OCI-LY7 (cell line): ENCODE measurements at regions not wholly inside any gene's neighbourhood (a gene's known extent, or its start where the extent isn't known, plus 50 kb on each side); places are given as distances from the start of the nearest gene placed in this dataset.

Experiments
- BruUV-seq: library from RNA; stranded (reverse); fragments of 400-500 nt; replicated peaks from 2 replicates; lab custom pipeline; 2021; lab: Mats Ljungman, UMichigan
- CTCF ChIA-PET: fragments of 300-600 bp; sonication (Branson Sonifier 250); formaldehyde crosslinking; loops from one replicate; lab custom pipeline; 2022; ENCODE audit warnings: antibody characterized with exemption; ENCODE audit not compliant: unreplicated experiment; lab: Charles Lee
- POLR2A ChIA-PET: fragments of 300-600 bp; sonication (Branson Sonifier 250); formaldehyde crosslinking; loops from one replicate; lab custom pipeline; 2022; ENCODE audit warnings: antibody characterized with exemption; lab: Charles Lee
- DNase-seq: peaks from one replicate; pipeline ENCODE4 v3.0.0-alpha.2; 2015; ENCODE audit warnings: low spot score
- H2AFZ ChIP-seq: fragments of 200-600 bp; sonication (generic), shearing (Covaris generic); 2 replicates; pipeline ENCODE4 v1.6.1; 2014; ENCODE audit warnings: mild to moderate bottlenecking, antibody characterized with exemption, low read length, moderate library complexity
- H3K27ac ChIP-seq: fragments of 200-600 bp; sonication (generic); 2 replicates; pipeline ENCODE4 v1.5.1; 2014; ENCODE audit warnings: mixed run types, low read depth, mild to moderate bottlenecking, moderate library complexity, low read length, inconsistent platforms; ENCODE audit not compliant: poor library complexity, severe bottlenecking
- H3K36me3 ChIP-seq: fragments of 200-600 bp; sonication (generic); 2 replicates; pipeline ENCODE4 v1.6.1; 2014; ENCODE audit warnings: mild to moderate bottlenecking, antibody characterized with exemption, low read length, moderate library complexity, mixed read lengths; ENCODE audit not compliant: insufficient read depth
- H3K4me1 ChIP-seq: fragments of 200-600 bp; sonication (generic); 2 replicates; pipeline ENCODE4 v1.5.1; 2014; ENCODE audit warnings: mild to moderate bottlenecking, low read length; ENCODE audit not compliant: insufficient read depth, poor library complexity, severe bottlenecking
- H3K4me2 ChIP-seq: fragments of 200-600 bp; sonication (generic); 2 replicates; pipeline ENCODE4 v1.6.1; 2014; ENCODE audit warnings: mild to moderate bottlenecking, low read length
- H3K4me3 ChIP-seq: fragments of 200-600 bp; sonication (generic); 2 replicates; pipeline ENCODE4 v1.5.1; 2014; ENCODE audit warnings: mild to moderate bottlenecking, low read depth, low read length; ENCODE audit not compliant: poor library complexity, severe bottlenecking
- H3K79me2 ChIP-seq: fragments of 200-600 bp; sonication (generic); 2 replicates; pipeline ENCODE4 v1.6.1; 2016; ENCODE audit warnings: low read depth, mild to moderate bottlenecking, low read length, moderate library complexity, mixed read lengths; ENCODE audit not compliant: insufficient read depth
- H3K9me2 ChIP-seq: fragments of 200-600 bp; sonication (generic); 2 replicates; pipeline ENCODE4 v1.6.1; 2016; ENCODE audit warnings: mild to moderate bottlenecking, low read length, mixed read lengths; ENCODE audit not compliant: insufficient read depth
- H3K9me3 ChIP-seq: fragments of 200-600 bp; sonication (generic); 2 replicates; pipeline ENCODE4 v1.6.1; 2014; ENCODE audit warnings: mild to moderate bottlenecking, mixed run types, low read length, mixed read lengths
- H4K20me1 ChIP-seq: fragments of 200-600 bp; sonication (generic); 2 replicates; pipeline ENCODE4 v1.6.1; 2014; ENCODE audit warnings: mild to moderate bottlenecking, antibody characterized with exemption, low read length, moderate library complexity, mixed read lengths; ENCODE audit not compliant: insufficient read depth
- CTCF ChIP-seq: fragments of 200-600 bp; sonication (generic); conservative IDR thresholded peaks from 2 replicates; pipeline ENCODE4 v1.5.1; 2014; ENCODE audit warnings: mild to moderate bottlenecking, antibody characterized with exemption, low read length, moderate library complexity, mixed read lengths
- EZH2phosphoT487 ChIP-seq: fragments of 200-600 bp; sonication (generic); IDR thresholded peaks from 2 replicates; pipeline ENCODE4 v1.6.1; 2018; ENCODE audit warnings: low read depth, borderline replicate concordance, mild to moderate bottlenecking, mixed run types, antibody characterized with exemption, low read length, moderate library complexity, mixed read lengths
- intact Hi-C: fragments of 100-400 bp; cut with micrococcal nuclease; formaldehyde crosslinking; loops from one replicate; pipeline ENCODE4 v1.10.0; 2022; ENCODE audit not compliant: unreplicated experiment

- Histone ChIP-seq H3K9me2 (no peaks in the 10 kb centered on the region), H3K9me3 (no peaks in the 10 kb centered on the region), H4K20me1 (no peaks in the 10 kb centered on the region), H3K4me3 (no peak overlapping the region), H3K4me2 (no peak overlapping the region), H2AFZ (no peak overlapping the region), H3K36me3 (no peaks in the 10 kb centered on the region), H3K27ac (no peak overlapping the region), H3K79me2 (no peaks in the 10 kb centered on the region), H3K4me1 (no peaks in the 10 kb centered on the region)
- no peak for TF ChIP-seq CTCF
- no TSS peak for BruUV-seq
- intact Hi-C loops: no loop called here
- ChIA-PET CTCF (no interaction called here), POLR2A (no interaction called here)
- no peak for DNase-seq
Observed at GRCh38 chr4:136931781-136932180, 600.5 kb downstream of the PCDH18 start.

DNA sequence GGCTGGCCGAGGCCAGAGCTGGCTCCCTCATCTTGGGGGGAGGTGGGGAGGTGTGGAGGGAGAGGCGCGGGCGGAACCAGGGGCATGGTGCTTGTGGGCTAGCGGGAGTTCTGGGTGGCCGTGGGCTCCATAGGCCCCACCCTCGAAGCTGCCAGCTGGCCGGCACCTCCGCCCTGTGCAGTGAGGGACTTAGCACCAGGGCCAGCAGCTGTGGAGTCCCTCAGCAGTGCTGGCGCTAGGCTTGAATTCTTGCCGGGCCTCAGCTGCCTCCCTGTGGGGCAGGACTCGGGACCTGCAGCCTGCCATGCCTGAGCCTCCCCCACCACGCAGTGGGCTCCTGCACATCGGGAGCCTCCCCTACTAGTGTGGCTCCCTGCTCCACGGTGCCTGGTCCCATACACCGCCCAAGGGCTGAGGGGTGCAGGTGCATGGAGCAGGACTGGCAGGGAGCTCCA, 603.3 kb downstream of the PCDH18 start:
- intact Hi-C loops: no loop called here
- Histone ChIP-seq H3K9me3 (no peaks in the 10 kb centered on the region), H2AFZ (no peak overlapping the region), H3K4me2 (no peak overlapping the region), H3K9me2 (no peaks in the 10 kb centered on the region), H3K27ac (no peak overlapping the region), H3K4me1 (no peaks in the 10 kb centered on the region), H3K36me3 (no peaks in the 10 kb centered on the region), H3K4me3 (no peak overlapping the region), H4K20me1 (no peaks in the 10 kb centered on the region), H3K79me2 (no peaks in the 10 kb centered on the region)
- TF ChIP-seq CTCF (no peak), EZH2phosphoT487 (no peak)
- ChIA-PET POLR2A (no interaction called here), CTCF (no interaction called here)
- BruUV-seq: no TSS peak
- DNase-seq: no peak

DNA sequence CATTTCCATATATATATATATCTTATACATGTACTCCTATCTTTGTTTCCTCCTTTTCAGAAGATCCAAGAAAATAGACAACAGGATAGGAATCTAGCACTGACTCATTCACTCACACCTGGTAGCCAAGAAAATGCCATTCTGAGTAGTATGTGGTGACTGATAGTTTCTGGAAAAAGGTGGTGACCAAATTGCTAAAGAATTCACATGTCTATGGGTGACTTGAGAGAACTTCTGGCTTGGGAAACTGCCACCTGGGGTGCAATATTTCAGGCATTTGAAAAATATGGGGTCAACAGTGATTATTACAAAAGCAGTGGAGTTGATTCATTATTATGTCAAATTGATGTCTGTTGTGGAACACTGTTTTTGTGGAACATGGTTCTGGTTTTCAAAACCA, 605.1 kb downstream of the PCDH18 start:
- TF ChIP-seq EZH2phosphoT487 (no peak), CTCF (no peak)
- ChIA-PET CTCF (no interaction called here), POLR2A (no interaction called here)
- intact Hi-C loops: no loop called here
- Histone ChIP-seq H2AFZ (no peak overlapping the region), H3K36me3 (no peaks in the 10 kb centered on the region), H3K4me3 (no peak overlapping the region), H3K9me2 (no peaks in the 10 kb centered on the region), H4K20me1 (no peaks in the 10 kb centered on the region), H3K9me3 (no peaks in the 10 kb centered on the region), H3K79me2 (no peaks in the 10 kb centered on the region), H3K4me1 (no peaks in the 10 kb centered on the region), H3K27ac (no peak overlapping the region), H3K4me2 (no peak overlapping the region)
- no TSS peak for BruUV-seq
- DNase-seq: no peak
